HG03139 (cell line): ENCODE measurements at regions not wholly inside any gene's neighbourhood (a gene's known extent, or its start where the extent isn't known, plus 50 kb on each side); places are given as distances from the start of the nearest gene placed in this dataset.

Experiments
- ATAC-seq: cut with Tn5 transposase; IDR thresholded peaks from one replicate; pipeline ENCODE4 v1.9.1; 2021; ENCODE audit not compliant: unreplicated experiment

DNA sequence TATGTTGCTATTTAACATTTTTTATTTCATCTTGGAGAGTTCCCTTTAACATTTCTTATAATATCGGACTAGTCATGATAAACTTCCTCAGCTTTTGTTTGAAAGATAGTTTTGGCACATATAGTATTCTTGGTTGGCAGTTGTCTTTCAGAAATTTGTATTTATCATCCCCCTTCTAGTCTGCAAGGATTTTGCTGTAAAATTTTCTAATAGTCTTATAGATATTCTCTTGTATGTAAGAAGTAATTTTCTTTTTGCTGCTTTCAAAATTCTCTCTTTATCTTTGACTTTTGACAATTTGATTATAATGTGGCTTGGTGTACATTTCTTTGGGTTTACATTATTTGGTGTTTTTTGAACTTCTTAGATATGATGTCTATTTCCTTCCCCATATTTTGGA is 116.0 kb upstream of the AVPR1A start:
- no peak for ATAC-seq

DNA sequence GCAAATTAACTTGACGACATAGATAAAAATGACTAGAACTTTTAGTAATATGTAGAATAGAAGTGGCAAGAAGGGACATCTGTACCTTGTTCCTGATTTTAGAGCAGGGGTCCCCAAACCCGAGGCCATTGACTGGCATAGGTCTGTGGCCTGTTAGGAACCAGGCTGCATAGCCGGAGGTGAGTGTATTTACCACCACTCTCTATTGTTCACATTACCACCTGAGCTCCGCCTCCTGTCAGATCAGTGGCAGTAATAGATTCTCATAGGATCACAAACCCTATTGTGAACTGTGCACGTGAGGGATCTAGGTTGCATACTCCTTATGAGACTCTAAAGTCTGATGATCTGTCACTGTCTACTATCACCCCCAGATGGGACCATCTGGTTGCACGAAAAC is 113.6 kb upstream of the AVPR1A start:
- no peak for ATAC-seq

DNA sequence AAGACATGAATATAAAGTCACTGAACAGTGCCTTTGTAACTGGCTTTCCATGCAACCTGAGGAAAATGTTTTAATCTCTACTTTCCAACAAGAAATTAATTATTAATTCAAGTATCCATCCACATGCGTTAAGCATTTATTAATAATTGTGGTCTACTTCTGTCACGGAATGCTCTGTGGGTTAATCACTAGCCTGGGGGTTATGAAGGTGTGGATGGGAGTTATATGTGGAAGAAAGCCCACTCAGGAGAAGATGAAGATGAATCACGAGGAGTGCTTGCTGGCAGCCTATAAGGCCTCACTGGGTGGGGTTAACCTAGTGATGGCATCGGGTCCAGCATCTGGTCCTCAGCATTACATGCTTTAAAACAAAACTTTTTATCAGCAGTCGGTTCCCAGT is 99.5 kb upstream of the AVPR1A start:
- ATAC-seq, result no peak

DNA sequence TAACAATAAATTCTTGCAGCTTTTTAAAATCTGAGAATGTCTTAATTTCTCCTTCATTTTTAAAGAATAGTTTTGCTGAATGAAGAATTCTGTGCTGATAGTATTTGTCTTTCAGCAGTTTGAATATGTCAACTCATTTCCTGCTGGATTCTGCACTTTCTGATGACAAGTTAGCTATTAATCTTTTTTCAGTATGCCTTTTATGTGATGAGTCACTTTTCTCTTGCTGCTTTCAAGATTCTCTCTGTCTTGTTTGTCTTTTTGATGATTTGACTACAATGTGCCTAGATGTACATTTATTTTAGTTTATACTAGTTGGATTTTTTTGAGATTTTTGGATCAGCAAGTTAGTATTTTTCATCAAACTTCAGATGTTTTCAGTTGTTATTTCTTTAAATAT is 87.9 kb upstream of the AVPR1A start:
- no peak for ATAC-seq

DNA sequence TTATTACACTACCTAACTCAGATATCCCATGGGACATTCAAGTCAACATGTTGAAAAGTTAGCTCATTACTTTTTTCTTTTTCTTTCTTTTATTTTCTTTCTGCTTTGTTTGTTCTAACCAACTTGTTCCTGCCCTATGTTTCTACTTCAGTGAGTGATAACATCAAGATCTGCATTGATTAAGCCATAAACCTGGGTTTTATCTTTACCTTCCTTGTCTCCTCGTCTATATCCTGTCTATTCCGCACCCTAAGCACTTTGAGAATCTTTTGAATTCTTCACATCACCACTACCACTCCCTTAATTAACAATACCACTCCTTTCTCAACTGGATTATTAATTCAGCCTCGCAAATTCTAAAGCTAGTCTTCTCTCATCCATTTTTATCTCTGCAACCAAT is 81.9 kb upstream of the AVPR1A start:
- no peak for ATAC-seq

DNA sequence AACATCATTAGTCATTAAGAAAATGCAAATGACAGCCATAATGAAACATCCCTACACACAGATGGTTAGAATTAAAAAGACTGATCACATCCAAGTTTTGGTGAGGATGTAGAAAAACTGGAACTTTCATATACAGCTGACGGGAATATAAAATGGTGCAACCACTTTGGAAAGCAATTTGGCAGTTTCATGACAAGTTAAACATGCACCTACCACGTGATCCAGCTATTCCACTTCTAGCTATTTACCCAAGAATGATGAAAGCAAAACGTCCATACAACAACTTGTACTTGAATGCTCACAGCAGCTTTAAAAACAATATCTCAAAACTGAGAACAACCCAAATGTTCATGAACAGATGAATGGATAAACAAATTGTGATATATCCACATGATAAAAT is 77.9 kb upstream of the AVPR1A start:
- no peak for ATAC-seq

DNA sequence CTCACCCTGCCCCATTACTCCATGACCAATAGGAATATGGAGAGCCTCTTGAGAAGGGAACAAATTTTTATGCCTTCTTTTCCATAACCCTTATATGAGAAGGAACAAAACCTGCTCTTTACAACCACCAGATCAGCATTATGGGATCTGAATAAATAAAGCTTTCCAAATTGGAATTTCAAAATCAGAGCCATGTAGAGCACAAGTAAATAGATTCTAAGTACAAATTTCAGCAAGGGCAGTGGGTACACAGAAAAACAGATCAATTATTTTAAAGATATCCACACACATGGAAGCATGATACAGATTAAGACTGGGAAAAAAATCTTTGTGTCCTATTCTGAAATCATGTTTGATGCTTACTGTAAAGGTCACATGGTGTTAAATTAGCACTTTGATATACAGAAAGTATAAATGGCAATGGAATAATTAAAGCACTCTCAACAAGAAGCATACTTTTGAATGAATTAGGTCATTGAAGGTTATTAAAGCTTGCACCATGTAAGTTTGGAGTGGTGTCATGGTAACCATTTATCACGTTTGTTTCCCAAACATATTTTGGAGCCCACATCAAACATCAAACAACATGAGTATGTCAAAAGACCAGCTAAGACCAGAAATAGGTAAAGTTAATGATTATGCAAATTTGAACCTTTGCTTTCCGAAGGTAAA is 75.9 kb upstream of the AVPR1A start:
- no peak for ATAC-seq

DNA sequence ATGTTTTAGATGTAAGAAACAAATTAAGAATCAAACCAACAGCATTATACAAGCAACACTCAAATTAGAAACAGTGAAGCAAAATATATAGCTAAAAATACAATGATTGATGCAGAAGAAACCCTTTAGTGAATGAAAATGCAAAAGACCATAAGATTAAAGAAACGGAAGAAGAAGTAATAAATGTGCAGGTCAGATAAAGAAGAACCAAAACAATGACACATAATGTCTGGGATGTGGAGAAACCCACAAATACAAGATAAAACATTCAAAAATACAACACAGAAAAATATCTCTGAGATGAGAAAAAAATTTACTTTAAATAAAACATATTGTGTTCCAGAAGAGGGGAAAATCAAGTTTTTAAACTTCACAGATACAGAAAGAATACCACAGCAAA is 73.4 kb upstream of the AVPR1A start:
- ATAC-seq, result no peak

DNA sequence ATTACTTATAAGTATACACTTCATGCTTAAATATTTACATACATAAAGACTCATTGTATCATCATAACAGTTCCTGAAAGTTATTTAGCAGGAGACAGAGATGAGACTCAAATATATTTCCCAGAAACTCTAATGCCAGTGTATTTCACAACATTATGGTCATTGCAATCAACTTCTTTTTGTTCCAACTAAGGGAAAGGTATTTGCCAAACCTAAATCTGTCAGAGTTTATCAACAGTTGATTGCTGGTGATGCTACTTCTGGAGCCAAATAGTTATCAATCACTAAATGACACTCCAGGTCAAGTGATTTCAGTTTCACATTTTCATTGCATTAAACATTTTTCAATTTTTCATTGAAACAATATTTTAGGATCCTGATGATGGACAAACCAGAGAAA is 72.1 kb upstream of the AVPR1A start:
- ATAC-seq, result no peak

DNA sequence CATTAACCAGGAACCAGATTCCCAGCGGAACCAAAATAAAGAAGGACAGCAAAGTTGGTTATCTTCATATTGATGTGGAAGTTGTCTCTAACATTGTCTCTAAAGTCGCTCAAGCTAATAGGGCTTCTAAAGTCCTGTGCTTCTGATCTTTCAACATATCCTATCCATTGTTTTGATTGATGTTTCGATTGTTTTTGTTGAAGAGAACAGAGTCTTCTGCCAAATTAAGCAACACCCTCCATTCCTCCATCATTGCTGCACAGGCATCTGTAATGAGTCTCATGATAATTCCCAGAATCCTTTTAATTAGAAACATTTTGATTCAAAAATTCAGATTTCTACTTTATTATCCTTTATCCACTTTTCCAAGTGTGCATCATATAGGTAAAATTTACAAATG is 71.6 kb upstream of the AVPR1A start:
- ATAC-seq, result no peak

DNA sequence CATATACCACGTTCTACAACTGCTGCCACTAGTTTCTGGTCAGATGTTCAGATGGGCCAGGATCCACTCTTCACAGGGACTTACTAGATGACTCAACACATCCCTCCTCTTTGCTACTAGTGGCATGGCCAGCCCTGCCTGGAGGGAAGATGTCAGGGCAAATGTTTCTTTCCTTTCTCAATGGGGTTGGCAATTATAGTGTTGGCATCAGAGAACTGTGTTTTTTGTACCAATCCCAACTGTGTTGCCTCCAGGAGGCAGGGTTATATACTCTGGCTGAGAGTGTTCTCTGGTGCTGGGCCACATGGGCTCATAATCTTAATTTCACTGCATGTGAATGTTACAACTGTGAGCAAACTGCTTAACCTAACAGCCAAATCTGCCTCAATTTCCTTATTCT is 69.9 kb upstream of the AVPR1A start:
- no peak for ATAC-seq

DNA sequence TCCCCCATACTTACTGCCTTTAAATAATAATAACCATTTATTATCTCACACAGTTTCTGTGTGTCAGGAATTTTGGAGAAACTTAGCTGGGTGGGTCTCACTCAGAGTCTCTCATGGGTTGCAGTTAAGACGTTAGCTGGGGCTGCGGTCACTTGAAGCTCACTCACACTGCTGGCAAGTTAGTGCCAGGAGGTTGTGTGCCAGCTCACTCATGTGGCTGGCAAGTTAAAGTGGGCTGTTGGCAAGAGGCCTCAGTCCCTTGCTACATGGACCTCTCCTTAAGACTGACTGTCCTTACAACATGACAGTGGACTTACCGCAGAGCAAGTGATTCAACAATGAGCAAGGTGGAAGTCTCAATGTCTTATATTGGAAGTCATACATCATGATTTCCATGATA is 61.3 kb upstream of the AVPR1A start:
- no peak for ATAC-seq

DNA sequence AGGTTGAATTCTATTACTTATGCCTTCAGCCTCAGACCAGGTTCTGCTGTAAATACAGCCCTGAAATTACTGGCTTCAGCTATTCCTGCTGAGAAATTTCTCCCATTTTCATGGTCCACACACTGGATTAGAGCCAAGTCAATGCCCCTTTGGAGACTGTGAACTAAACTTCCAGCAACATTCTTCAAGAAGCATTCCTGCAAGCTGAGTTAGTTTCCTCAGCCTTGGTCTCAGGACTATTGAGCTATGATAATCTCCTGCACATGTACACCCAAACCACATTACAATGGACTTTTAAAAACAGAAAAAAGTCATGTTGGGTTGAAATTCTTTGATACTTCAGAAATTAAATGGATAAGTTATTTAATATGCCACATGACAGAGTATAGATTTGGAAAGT is 58.0 kb upstream of the AVPR1A start:
- no peak for ATAC-seq

DNA sequence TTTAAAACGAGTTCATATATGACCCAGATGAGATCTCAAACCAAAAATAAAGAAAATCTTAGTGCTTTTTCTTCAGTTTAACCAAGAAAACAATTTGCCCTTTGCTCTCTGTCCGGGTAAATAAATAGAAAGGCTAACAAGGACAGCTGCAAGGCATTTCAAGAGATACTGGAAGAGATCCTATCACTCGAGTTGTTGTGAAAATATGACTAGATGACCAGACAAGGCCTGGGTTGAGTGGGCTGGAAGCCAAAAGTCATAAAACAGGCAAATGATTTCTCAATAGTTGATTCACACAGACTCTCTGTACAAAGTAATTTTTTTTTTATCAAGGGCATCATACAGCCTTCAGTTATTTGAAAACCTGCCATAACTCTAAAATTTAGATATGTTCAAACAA is 55.9 kb upstream of the AVPR1A start:
- ATAC-seq, result no peak

DNA sequence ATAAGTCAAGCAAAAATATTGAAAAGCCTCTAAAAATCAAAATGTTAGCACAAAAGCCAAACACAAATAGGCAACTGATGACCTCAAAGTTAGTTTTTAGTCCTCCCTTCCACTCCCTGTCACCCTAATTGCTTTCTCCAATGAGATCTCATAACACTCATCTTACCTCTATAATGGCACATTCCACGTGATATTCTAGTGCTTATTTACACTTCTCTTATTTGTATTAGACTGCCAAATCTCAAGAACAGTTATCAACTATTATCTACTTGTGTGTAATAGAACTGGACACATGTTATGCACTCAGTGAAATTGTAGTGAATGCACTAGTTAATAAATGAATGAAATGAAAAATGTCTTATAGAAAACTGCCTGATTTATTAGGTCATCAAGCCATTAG is 55.5 kb upstream of the AVPR1A start:
- no peak for ATAC-seq
